ENCODE measurements at regions not wholly inside any gene's neighbourhood (a gene's known extent, or its start where the extent isn't known, plus 50 kb on each side); places are given as distances from the start of the nearest gene placed in this dataset.
A peak's percentile ranks its signal among the peaks of the same experiment; 100 is the strongest.

- no peak for DNase-seq
Observed at GRCh38 chr21:36532769-36533467, 53.0 kb upstream of the CLDN14 start.

- DNase-seq = no peak
Observed at GRCh38 chr21:36533468-36533848, 53.5 kb upstream of the CLDN14 start.

- no peak for DNase-seq
Observed at GRCh38 chr21:36534656-36535055, 54.7 kb upstream of the CLDN14 start.

DNA sequence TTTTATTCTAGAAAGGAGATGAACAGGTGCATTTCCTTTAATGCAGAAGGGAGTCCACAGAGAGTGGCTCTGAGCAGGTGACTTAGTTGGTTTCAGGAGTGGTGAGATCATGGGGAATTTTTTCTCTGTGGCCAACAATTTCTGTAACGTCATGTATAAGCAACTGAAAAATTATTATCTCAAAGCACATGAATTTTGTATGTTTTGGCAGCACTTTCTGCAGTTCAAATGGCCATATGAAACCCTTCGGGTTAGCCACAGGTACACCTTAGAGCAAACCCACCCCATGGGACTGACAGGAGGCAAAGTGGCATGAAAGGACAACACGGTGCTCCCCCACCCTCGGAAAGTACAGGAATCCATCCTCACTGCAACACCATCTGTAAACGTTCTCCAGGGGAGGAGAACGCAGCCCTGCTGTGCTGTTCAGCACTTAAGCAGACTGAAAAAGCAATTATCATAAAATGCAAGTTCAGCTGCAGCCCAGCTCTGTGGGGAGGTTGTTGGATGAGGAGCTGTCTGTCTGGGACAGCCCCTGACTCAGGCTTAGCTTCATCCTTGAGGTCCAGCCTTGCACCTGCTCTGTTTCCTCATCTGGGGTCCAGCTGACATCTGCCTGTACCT is 55.8 kb upstream of the CLDN14 start:
- DNase-seq = peak; percentile 6

- DNase-seq = no peak
Observed at GRCh38 chr21:36538761-36539160, 58.8 kb upstream of the CLDN14 start.

- no peak for DNase-seq
Observed at GRCh38 chr21:36539434-36540150, 59.7 kb upstream of the CLDN14 start.

DNA sequence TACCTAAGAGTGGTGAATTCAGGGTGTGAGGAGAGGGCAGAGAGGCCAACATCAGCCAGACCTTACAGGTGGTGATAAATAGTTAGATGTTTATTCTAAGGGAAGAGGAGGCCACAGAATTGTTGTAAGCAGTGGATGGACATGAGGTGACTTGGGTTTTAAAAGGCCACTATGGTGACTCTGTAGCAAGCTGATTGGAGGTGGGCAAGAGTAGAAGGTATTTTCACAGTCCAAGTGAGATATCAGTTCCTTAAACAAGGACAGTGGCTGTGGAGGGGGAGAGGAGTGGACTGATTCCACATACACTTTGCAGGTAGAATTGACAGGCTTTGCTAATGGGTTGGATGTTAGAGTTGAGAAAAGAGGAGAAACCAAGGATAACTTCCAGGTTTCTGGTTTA is 60.8 kb upstream of the CLDN14 start:
- DNase-seq = no peak

- no peak for DNase-seq
Observed at GRCh38 chr21:36541721-36542139, 61.8 kb upstream of the CLDN14 start.

- no peak for DNase-seq
Observed at GRCh38 chr21:36542312-36543101, 62.6 kb upstream of the CLDN14 start.

- DNase-seq = no peak
Observed at GRCh38 chr21:36543924-36544323, 64.0 kb upstream of the CLDN14 start.

DNA sequence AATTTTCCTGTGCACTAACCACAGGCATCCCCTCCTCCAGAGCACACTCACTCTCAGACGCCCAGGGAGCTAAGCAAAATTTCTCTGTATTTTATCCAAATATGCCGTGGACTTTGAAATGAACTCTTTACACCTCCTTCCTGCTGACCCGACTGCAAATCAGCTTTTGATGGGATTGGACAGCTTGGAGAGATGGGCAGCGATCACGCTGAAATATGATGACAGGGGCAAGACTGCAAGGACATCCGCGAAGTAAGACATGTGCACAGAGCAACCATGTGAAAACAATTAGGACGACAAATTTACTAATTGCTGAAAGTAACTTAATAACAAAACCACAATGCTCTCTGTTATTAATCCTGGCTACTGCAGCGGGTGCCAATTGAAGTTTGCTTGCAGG is 64.6 kb upstream of the CLDN14 start:
- no peak for DNase-seq

DNA sequence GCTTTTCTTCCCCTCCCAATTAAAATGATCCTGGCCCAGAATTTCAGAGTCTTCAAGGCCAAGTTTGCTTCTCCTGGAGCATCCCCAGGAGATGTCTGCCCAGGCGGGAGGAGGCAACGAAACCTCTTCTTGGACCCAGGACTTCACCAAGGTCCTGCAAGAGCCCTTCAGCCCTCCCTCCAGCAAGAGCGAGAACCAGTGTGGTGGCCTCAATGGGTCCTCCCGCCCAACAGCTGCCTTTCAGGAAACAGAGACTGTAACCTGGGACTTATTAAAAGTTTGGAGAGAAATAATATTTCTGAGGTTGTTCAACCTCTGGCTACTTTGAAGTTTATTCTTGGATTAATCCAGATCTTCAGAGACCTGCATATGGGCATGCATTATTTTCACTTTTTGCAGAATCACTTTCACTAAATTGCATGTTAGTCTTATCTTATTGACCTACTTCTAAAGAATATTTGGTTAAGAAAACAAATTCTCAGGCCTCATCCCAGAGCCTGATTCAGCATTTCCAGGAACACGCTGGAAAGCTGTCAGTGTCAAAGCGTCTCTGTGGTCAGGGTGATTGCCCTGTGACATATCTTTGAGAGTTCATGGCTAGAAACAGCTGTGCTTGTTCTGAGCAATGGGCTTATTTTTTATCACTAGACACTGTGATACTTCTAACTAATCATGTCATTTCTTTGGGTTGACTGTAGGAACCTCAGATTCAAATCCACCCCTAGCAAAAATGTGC is 66.0 kb upstream of the CLDN14 start:
- DNase-seq = no peak

DNA sequence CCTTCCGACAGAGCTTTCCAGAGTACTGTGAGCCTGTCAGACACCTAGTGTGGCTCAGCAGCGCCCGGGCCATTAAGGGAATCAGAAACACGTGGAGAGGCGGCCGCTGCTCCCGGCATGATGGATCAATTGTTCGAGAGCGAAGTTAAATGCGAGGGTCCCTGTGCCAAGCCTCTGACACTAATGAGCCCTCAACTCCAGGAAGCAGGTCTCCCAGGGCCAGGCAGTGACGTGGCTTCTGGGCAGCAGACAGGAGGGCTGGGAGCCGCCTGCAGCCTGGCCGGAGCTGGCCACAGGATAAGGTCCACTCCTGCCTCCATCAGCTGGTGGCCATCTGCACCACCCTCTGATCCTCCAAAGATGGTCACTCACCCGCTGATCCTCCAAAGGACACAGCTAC is 67.5 kb upstream of the CLDN14 start:
- no peak for DNase-seq

GRCh38 chr21:36548866-36549265 is 68.9 kb upstream of the CLDN14 start:
- DNase-seq = no peak

DNA sequence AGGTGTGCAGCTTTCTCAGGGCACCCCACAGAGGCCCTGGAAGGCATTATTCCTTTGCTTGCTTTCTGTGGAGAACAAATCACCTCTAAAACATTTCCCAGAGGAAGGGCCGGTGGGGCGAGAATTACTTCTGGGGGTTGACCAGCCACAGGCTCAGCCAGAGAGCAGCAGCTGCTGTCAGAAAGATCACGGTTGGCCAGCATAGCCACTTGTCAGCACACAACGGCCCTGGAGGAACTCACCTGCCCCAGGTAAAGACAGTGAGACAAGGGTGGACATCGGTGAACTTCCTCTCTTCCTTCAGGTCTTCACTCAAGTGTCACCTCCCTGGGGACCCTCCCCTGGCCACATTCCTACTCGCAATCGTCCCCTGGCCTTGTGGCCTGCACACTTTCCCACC is 69.5 kb upstream of the CLDN14 start:
- no peak for DNase-seq

DNA sequence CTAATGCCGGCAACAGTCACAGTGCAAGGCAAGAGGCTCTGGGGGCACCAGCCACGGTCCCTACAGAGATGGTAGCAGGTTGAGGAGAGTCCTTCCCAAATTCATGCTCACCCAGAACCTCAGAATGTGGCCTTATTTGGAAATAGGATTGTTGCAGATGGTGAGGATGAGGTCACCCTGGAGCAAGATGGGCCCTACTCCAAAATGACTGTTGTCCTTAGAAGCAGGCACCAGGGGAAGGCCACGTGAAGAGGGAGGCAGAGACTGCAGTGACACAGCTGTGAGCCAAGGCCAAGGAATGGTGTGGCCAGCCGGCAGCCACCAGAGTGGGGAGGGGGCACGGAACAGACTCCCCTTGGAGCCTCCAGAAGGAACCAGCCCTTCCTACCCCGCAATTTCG is 70.8 kb upstream of the CLDN14 start:
- no peak for DNase-seq

GRCh38 chr21:36551321-36551720 is 71.4 kb upstream of the CLDN14 start:
- DNase-seq = no peak

- no peak for DNase-seq
Observed at GRCh38 chr21:36551731-36552433, 72.0 kb upstream of the CLDN14 start.

GRCh38 chr21:36552434-36552785 is 72.5 kb upstream of the CLDN14 start:
- no peak for DNase-seq

DNA sequence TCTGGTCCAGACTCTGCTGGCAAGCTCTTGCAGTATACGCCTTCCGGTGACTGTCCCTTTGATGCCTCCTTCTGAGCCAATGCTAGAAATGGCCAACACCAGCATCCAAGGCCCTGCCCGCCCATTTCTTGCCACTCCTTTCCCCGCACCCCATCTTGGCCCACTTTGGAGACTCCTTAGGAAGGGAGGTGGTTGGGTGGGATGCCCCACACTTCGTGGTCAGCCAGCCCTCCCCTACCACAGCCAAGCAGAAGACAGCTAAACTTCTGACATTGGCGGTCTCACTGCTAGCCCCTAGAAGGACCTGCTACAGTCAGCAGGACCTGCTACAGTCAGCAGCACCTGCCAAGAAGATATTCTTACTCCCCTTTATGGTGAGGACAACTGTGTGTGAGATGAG is 73.5 kb upstream of the CLDN14 start:
- no peak for DNase-seq

DNA sequence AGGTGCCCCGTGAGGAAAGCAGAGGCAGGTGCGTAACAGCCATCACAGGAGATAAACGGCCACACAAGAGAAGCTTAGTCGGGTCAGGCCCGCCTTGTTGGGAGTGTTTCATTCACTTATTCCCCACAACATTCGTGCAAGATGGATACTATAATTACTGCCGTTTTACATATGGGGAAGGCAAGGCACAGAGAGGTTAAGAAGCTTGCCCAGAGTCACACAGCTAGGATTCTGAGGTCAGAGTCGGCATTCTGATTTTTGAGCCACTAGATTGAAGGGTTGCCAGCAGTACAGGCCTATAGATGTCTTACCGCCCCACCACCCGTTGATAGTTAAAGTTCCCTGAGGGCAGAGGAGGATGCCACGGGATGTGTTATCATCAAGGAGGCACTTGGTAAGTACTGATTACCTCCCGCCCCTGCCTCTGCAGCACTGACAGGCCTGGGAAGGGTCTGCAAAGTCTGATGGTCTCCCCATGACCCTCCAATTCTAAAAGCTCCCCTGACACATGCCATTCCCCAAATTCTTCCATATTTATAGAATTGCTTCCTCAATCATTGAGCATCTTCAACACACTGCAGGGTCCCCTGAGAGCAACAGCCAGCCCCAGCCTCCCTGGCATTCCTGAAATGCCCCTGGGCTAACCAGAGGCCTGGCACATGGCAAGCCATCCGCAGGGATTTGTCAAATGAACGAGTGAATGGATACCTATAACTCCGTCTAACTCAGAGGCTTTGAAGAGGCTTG is 74.7 kb upstream of the CLDN14 start:
- DNase-seq = no peak

All from NCI-H187 treated with DMSO at 0.1 percent for 48 hours (cell line).